ENCODE measurements at regions not wholly inside any gene's neighbourhood (a gene's known extent, or its start where the extent isn't known, plus 50 kb on each side); places are given as distances from the start of the nearest gene placed in this dataset.

GRCh38 chr7:142529591-142529990 lies 219.7 kb upstream of the PRSS1 start:
- Histone ChIP-seq H3K4me2 (ENCODE audit: low read length) (no peak overlapping the region), H3K9me2 (ENCODE audit: insufficient read depth) (no peaks in the 10 kb centered on the region), H3K27ac (ENCODE audit: low read depth, low read length) (no peak overlapping the region), H4K20me1 (ENCODE audit: insufficient read depth) (no peaks in the 10 kb centered on the region), H2AFZ (ENCODE audit: low read depth, low read length, poor library complexity, severe bottlenecking) (no peak overlapping the region), H3K9me3 (ENCODE audit: control insufficient read depth in 1 of 2, insufficient read depth in 1 of 2, low read depth in 1 of 2, low read length in 2 of 2) (no peaks in the 10 kb centered on the region), H3K4me3 (replicated peaks in 1 of 2; ENCODE audit: low read depth in 1 of 2, low read length in 2 of 2) (no peak overlapping the region), H3K27me3 (ENCODE audit: insufficient read depth, low read length) (no peaks in the 10 kb centered on the region), H3K36me3 (ENCODE audit: control insufficient read depth in 1 of 2, insufficient read depth in 2 of 2, low read length in 2 of 2) (no peaks in the 10 kb centered on the region), H3K4me1 (ENCODE audit: control insufficient read depth in 1 of 2, insufficient read depth in 2 of 2, low read length in 2 of 2) (no peaks in the 10 kb centered on the region; a peak in 1 of 4 replicates), H3K9ac (ENCODE audit: low read length) (no peak overlapping the region), H3K79me2 (ENCODE audit: insufficient read depth, low read length) (no peaks in the 10 kb centered on the region)
- POLR2A ChIA-PET, result interaction anchor here (0.6 kb wide), 1 partner anchor 9 kb away, joined by 3 read pairs; no protein-coding TSS in a partner anchor
- ATAC-seq (no peak), DNase-seq (ENCODE audit: low read depth, low spot score) (no peak)
- BruUV-seq (replicated peaks), result no TSS peak
- CTCF ChIA-PET, result interaction anchor here (2.0 kb wide), 1 partner anchor 58 kb away, joined by 4 read pairs; no protein-coding TSS in a partner anchor
- RAD21 ChIA-PET (ENCODE audit: low non-redundant PET in 1 of 2, low total read pairs in 2 of 2, uncharacterized antibody in 2 of 2, unreplicated experiment in 2 of 2), result no interaction called here
- intact Hi-C loops (cut with micrococcal nuclease), result no loop called here
- TF ChIP-seq YY1 (IDR thresholded peaks at IDR 0.05; ENCODE audit: extremely low read depth, insufficient replicate concordance, low read depth, low read length) (no peak), CEBPB (IDR thresholded peaks at IDR 0.05; ENCODE audit: low read depth) (no peak), EZH2 (IDR thresholded peaks at IDR 0.05) (no peak), CBX3 (IDR thresholded peaks at IDR 0.05; ENCODE audit: low read depth) (no peak), ELF1 (IDR thresholded peaks at IDR 0.05; ENCODE audit: borderline replicate concordance, low read depth) (no peak), CTCF (IDR thresholded peaks at IDR 0.05 in 2 of 3, conservative IDR thresholded peaks at IDR 0.05 in 1 of 3; ENCODE audit: borderline replicate concordance in 1 of 3, insufficient read depth in 1 of 3, low read depth in 2 of 3, low read length in 2 of 3) (no peak), JUND (IDR thresholded peaks at IDR 0.05) (no peak), RAD21 (IDR thresholded peaks at IDR 0.05; ENCODE audit: low read depth) (no peak), ZNF274 (IDR thresholded peaks at IDR 0.05; ENCODE audit: low read depth, low read length) (no peak), MAX (IDR thresholded peaks at IDR 0.05) (no peak), TCF7L2 (IDR thresholded peaks at IDR 0.05; ENCODE audit: borderline replicate concordance, extremely low read depth, insufficient read depth, insufficient read length) (no peak), EGR1 (IDR thresholded peaks at IDR 0.05; ENCODE audit: low read depth) (no peak), SIN3A (IDR thresholded peaks at IDR 0.05; ENCODE audit: low read depth) (no peak), REST (IDR thresholded peaks at IDR 0.05; ENCODE audit: low read depth) (no peak), EZH2phosphoT487 (IDR thresholded peaks at IDR 0.05; ENCODE audit: borderline replicate concordance) (no peak), POLR2AphosphoS5 (IDR thresholded peaks at IDR 0.05; ENCODE audit: low read depth, low read length) (no peak), POLR2A (IDR thresholded peaks at IDR 0.05; ENCODE audit: borderline replicate concordance, extremely low read depth, insufficient read depth, insufficient read length) (no peak)
- TF ChIP-seq, protein P1, sequence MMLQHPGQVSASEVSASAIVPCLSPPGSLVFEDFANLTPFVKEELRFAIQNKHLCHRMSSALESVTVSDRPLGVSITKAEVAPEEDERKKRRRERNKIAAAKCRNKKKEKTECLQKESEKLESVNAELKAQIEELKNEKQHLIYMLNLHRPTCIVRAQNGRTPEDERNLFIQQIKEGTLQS (IDR thresholded peaks at IDR 0.05), result no peak

Data from HCT116 (cell line).